ENCODE measurements at regions not wholly inside any gene's neighbourhood (a gene's known extent, or its start where the extent isn't known, plus 50 kb on each side); places are given as distances from the start of the nearest gene placed in this dataset.

- BruUV-seq (replicated peaks) = no TSS peak
Observed at GRCh38 chr4:30945586-30945985, 225.4 kb downstream of the PCDH7 start.

GRCh38 chr4:30946288-30946687, 226.1 kb downstream of the PCDH7 start:
- Mint-ChIP-seq H3K9me3 (ENCODE audit: unreplicated experiment) (no peaks in the 10 kb centered on the region), H3K4me3 (ENCODE audit: unreplicated experiment) (no peak overlapping the region), H3K27me3 (ENCODE audit: insufficient read depth, unreplicated experiment) (no peaks in the 10 kb centered on the region), H3K36me3 (ENCODE audit: insufficient read depth, unreplicated experiment) (no peaks in the 10 kb centered on the region), H3K4me1 (ENCODE audit: low read depth, unreplicated experiment) (peaks cover 39% of the 10 kb centered on the region), H3K27ac (ENCODE audit: unreplicated experiment) (peak overlapping the region; percentile 84)
- BruUV-seq (replicated peaks) = no TSS peak
- no peak for DNase-seq
- peaks cover 55% of the 10 kb centered on the region for H3K4me1 ChIP-seq
- H3K4me3 ChIP-seq (ENCODE audit: low read depth, low read length) = no peak overlapping the region
- no peaks in the 10 kb centered on the region for H3K36me3 ChIP-seq (ENCODE audit: control insufficient read depth, insufficient read depth, low read length)
- intact Hi-C loops (cut with micrococcal nuclease; ENCODE audit: unreplicated experiment) = loop anchor here (2.0 kb wide), 1 partner anchor 33 kb away; no protein-coding TSS in a partner anchor
- CTCF ChIA-PET = no interaction called here
- TF ChIP-seq CTCF (IDR thresholded peaks at IDR 0.05; ENCODE audit: insufficient read depth in 1 of 2, low read depth in 1 of 2, low read length in 1 of 2, severe bottlenecking in 1 of 2, unreplicated experiment in 1 of 2) = no peak
- H3K9me3 ChIP-seq = no peaks in the 10 kb centered on the region
- POLR2A ChIA-PET = no interaction called here
- H3K27me3 ChIP-seq (replicated peaks; ENCODE audit: control insufficient read depth, insufficient read depth, low read length) = no peaks in the 10 kb centered on the region

More at GRCh38 chr4:30945586-30945985, 225.4 kb downstream of the PCDH7 start:
- Histone ChIP-seq H3K27me3 (replicated peaks; ENCODE audit: control insufficient read depth, insufficient read depth, low read length) (no peaks in the 10 kb centered on the region), H3K4me1 (peaks cover 48% of the 10 kb centered on the region), H3K4me3 (ENCODE audit: low read depth, low read length) (no peak overlapping the region), H3K36me3 (ENCODE audit: control insufficient read depth, insufficient read depth, low read length) (no peaks in the 10 kb centered on the region), H3K9me3 (no peaks in the 10 kb centered on the region)
- Mint-ChIP-seq H3K27ac (ENCODE audit: unreplicated experiment) (peak overlapping the region; percentile 84), H3K4me3 (ENCODE audit: unreplicated experiment) (peak overlapping the region; percentile 68), H3K36me3 (ENCODE audit: insufficient read depth, unreplicated experiment) (no peaks in the 10 kb centered on the region), H3K4me1 (ENCODE audit: low read depth, unreplicated experiment) (peaks cover 36% of the 10 kb centered on the region), H3K9me3 (ENCODE audit: unreplicated experiment) (no peaks in the 10 kb centered on the region), H3K27me3 (ENCODE audit: insufficient read depth, unreplicated experiment) (no peaks in the 10 kb centered on the region)
- DNase-seq = no peak
- POLR2A ChIA-PET = no interaction called here
- TF ChIP-seq CTCF (IDR thresholded peaks at IDR 0.05; ENCODE audit: insufficient read depth in 1 of 2, low read depth in 1 of 2, low read length in 1 of 2, severe bottlenecking in 1 of 2, unreplicated experiment in 1 of 2) = no peak
- CTCF ChIA-PET = no interaction called here
- intact Hi-C loops (cut with micrococcal nuclease; ENCODE audit: unreplicated experiment) = no loop called here

GRCh38 chr4:30948653-30949052, 228.5 kb downstream of the PCDH7 start:
- Mint-ChIP-seq H3K27ac (ENCODE audit: unreplicated experiment) (no peak overlapping the region), H3K4me1 (ENCODE audit: low read depth, unreplicated experiment) (peaks cover 44% of the 10 kb centered on the region), H3K9me3 (ENCODE audit: unreplicated experiment) (no peaks in the 10 kb centered on the region), H3K36me3 (ENCODE audit: insufficient read depth, unreplicated experiment) (no peaks in the 10 kb centered on the region), H3K27me3 (ENCODE audit: insufficient read depth, unreplicated experiment) (no peaks in the 10 kb centered on the region), H3K4me3 (ENCODE audit: unreplicated experiment) (no peak overlapping the region)
- ChIA-PET CTCF (no interaction called here), POLR2A (no interaction called here)
- intact Hi-C loops (cut with micrococcal nuclease; ENCODE audit: unreplicated experiment) = no loop called here
- Histone ChIP-seq H3K4me1 (peaks cover 56% of the 10 kb centered on the region), H3K9me3 (no peaks in the 10 kb centered on the region), H3K27me3 (replicated peaks; ENCODE audit: control insufficient read depth, insufficient read depth, low read length) (no peaks in the 10 kb centered on the region), H3K36me3 (ENCODE audit: control insufficient read depth, insufficient read depth, low read length) (no peaks in the 10 kb centered on the region), H3K4me3 (ENCODE audit: low read depth, low read length) (no peak overlapping the region)
- TF ChIP-seq CTCF (IDR thresholded peaks at IDR 0.05; ENCODE audit: insufficient read depth in 1 of 2, low read depth in 1 of 2, low read length in 1 of 2, severe bottlenecking in 1 of 2, unreplicated experiment in 1 of 2) = no peak
- DNase-seq = peak in 1 of 2 experiments; percentile 13
- no TSS peak for BruUV-seq (replicated peaks)

Data from Caco-2 (cell line).